ENCODE measurements at regions not wholly inside any gene's neighbourhood (a gene's known extent, or its start where the extent isn't known, plus 50 kb on each side); places are given as distances from the start of the nearest gene placed in this dataset.
A peak's percentile ranks its signal among the peaks of the same experiment; 100 is the strongest.

DNA sequence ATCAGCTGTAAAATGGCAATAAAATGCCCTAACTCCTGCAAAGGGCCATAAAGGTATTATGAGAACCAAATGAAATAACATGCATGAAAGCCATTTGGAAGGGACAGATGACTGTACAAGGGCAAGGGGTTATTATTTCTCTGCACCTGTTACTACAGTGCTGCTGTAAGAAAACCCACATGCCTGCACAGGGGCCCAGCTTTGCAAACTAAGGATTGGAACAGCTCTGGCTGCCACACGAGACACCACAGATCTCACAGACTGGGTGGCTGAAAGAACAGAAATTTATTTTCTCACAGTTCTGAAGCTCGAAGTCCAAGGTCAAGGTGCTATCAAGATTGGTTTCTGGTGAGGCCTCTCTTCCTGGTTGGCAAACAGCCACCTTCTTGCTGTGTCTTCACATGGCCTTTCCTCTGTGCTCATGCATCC is 409.0 kb upstream of the NRP1 start:
- no peak for DNase-seq (ENCODE audit: low spot score)

DNA sequence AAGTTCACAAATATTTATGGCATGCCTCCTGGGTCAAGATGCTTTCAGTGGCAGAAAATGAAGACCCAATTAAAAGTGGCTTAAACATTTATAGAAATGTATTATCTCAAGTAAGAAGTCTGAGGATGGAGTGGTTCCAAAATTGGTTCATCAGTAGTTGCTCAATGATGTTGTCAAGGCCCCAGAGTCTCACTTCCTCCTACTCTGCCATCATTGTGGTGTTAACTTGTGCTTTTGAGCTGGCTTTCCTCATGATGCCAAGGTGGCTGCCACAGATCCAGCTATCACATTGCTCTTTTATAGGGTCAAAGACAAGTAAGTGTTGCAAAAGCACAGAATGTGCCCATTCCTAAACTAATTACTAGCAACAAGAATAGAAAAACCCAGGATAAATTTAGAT is 404.6 kb upstream of the NRP1 start:
- DNase-seq (ENCODE audit: low spot score) = no peak

- DNase-seq (ENCODE audit: low spot score) = no peak
Observed at GRCh38 chr10:33735464-33735923, 401.0 kb upstream of the NRP1 start.

GRCh38 chr10:33734393-33735155 is 400.1 kb upstream of the NRP1 start:
- peak; percentile 48 for DNase-seq (ENCODE audit: low spot score)

DNA sequence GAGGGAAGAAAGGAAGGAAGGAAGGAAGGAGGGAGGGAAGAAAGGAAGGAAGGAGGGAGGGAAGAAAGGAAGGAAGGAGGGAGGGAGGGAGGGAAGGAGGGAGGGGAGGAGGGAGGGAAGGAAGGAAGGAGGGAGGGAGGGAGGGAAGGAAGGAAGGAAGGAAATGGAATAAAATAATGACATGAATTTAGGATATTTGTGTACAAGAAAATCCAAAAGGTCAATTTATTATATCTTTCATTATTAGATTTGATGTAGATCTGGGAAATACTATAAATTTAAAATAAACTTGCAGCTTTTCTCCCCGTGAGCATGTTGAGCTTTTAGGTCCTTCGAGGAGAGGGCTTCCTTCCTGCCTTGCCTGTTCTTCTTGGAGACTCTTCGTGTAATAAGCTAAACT is 398.6 kb upstream of the NRP1 start:
- no peak for DNase-seq (ENCODE audit: low spot score)

GRCh38 chr10:33732161-33732680 is 397.8 kb upstream of the NRP1 start:
- no peak for DNase-seq (ENCODE audit: low spot score)

DNA sequence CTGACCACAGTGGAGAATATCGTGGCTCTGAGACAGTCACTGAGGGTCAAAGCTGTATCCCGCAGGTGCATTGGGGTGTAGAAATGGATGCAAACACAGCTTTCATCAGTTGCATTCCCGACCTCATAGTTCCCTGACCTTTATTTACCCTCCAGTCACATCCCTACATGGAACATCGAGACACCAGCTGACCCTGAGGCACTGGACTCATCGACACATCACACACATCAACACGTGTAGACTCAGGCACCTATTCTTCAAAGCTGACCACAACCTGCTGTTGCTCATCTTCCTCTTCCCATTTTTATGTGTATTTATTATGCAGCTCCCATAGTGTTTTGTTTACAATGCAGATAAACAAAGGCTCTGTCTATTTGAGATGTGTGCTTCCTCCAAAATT is 396.9 kb upstream of the NRP1 start:
- DNase-seq (ENCODE audit: low spot score) = no peak

DNA sequence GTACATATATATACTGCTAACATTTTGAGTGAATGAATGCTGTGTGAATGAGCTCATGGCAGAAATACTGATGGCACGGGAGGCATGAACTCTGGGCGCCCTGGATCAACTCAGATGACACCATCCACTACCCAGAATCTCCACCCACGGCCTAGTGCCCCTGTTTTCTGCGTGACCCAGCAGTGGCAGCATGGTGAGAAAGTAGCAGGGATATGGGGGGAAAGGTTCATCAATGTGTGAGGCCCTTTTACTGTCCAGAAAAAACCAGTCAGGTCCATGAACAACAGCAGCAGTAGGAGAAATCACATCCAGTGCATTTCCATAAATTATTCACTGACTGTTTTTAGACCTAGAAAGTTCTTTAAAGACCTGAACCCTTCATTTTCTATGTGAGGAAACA is 391.0 kb upstream of the NRP1 start:
- DNase-seq (ENCODE audit: low spot score) = no peak

DNA sequence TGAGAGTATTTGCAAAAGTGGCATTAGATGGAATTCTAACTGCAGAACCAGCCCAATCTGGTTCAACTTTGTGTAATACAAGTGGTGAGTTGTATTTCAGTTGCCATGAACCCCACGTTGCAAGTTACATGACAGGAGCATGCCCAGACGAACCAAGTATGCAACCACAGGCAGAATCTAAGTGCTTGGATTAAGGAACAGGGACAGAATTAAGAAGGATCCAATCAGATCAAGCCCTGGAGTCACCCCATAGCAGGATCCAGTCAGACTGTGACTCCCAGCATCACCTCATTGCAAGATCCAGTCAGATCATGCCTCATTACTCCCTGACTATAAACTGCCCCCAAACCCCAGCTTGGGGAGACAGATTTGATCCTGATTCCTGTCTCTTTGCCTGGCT is 388.7 kb upstream of the NRP1 start:
- DNase-seq (ENCODE audit: low spot score) = no peak

- peak; percentile 22 for DNase-seq (ENCODE audit: low spot score)
Observed at GRCh38 chr10:33722067-33722466, 387.6 kb upstream of the NRP1 start.

GRCh38 chr10:33721509-33721908 is 387.0 kb upstream of the NRP1 start:
- DNase-seq (ENCODE audit: low spot score) = no peak

DNA sequence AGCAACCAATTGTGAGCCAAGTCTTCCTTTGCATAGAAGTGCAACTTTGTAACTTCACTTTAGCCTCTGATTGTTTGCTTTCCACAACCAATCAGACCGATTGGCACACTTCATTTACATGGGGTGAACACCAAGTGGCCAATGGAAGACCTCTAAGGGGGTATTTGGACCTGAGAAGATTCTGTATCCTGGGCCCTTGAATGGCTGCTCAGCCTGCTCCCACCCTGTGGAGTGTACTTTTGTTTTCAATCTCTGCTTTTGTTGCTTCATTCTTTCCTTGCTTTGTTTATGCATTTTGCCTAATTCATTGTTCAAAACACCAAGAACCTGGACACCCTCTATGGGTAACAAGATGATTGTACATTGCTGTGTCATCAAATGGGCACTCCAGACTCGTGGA is 385.7 kb upstream of the NRP1 start:
- DNase-seq (ENCODE audit: low spot score) = no peak

DNA sequence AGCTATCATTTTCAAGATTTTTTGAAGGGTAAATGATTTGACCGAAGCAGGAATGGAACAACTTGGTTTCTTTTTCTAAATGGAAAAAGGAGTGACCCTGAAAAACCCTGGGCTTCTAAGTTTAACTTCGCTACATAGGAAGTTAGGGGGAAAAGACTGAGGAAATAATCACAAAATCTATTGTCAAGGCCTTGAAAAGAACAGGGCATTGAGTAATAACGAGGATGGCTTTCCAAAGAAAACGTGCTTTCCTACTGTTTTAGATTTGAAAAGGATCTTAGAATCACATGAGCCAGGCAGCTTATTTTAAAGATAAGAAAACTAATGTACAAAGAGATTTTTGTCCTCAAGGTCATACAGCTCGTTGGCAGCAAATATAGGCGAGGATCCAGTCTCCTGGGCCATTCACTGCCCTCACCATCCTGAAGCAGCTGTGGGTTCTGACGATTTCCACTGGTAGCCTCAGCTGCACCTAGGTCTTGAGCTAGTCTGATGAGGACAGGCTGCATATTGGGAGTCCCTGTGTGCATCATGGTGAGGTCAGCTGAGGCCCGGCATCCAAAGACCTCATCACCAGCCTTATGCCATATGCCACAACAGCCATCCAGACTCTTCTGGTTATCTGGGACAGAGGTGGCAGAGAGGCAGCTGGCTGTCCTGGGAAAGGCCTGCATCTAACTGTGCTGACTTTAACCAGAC is 384.7 kb upstream of the NRP1 start:
- no peak for DNase-seq (ENCODE audit: low spot score)

DNA sequence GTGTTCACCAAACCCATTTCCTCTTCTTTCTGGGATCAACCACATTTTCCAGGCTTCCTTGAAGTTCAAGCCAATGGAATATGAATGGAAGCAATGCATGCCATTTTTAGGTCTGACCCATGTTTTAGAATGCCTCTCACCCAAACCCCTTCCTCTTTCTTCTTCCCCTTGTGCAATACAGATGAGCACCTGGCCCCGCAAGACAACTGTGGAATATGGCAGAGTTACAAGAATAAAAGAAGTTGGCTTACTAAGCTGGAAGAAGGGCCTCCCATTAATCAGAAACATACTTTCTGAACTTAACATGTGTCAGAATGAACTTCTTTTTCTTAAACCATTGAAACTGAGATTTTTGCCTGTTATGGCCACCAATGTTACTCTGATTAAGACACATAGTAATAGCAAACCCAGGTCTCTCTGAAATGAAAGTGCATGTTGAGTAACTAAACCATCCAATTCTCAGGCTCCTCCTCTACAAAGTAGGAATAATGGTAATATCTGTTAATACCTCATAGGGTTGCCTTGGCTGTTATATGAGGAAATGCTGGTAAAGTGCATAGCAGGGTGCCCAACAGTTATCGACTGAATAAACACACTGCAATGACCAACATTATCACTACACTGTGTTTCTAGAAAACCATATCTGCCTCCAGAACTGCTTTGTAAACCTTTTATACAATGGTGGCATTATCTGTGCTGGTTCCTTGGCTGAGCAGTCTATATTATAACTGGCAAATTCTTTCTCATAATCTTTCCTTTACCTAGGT is 382.2 kb upstream of the NRP1 start:
- no peak for DNase-seq (ENCODE audit: low spot score)

DNA sequence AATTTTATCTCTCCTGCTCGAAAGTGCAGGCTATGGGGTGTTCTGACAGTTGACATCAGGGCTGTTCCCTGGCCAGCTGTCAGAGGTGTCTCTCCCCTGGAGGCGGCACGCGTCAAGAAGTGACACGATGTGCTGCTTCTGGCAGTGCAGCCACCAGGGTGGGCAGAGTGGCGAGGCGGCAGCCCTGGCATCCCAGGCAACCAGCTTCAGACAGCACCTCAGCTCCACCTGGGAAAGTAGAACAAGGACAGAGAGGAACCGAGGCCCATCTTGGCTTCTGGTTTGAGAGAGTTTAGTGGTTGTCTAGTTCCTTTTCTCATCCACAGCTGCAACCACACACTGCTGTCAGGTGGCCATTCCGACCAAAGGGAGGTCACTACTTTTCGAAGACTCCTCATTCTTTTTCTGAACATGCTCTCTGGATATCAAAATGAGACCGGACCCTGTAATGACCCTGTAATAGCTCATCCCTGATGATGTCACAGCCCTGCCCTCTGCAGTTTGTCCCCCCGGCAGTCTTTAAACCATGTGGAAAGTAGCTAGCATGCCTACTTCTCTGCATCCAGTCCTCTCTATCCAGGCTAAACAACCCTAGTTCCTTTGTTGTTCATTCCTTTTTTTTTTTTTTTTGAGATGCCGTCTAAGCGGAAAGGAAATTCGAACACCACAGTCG is 381.0 kb upstream of the NRP1 start:
- DNase-seq (ENCODE audit: low spot score) = no peak

DNA sequence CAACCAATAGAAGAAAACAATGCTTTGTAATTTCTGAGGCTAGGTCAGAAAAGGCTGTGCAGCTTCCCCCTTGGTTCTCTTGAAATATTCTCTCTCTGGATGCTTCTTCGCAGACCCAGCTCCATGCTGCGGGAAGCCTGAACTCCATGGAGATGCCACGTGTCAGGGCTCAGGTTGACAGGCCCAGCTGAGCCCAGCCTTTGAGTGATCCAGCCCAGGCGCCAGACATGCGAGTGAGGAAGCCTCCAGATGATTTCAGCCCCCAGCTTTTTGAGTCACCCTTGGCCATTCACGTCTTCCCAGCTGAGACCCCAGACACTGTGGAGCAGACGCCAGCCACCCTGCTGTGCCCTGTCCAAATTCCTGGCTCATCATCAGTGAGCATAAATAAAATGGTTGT is 378.4 kb upstream of the NRP1 start:
- DNase-seq (ENCODE audit: low spot score) = no peak

DNA sequence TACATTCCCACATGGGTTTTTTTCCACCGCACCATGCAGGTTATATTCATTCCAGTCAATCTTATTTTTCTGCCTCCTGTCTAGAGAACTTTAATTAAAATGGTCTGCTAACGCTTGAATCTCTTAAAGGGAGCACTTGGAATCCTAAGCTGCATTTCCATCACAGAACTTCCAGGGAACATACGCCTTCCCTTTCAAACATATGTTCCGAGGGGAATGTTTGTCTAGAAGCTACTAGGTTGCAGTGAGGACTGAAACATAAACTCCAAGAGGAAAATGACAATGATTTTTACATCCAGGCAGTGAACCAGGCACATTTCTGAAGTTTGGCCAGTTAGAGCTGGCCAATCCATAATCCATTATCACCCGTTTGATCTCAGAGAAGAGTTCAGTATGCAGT is 375.5 kb upstream of the NRP1 start:
- DNase-seq (ENCODE audit: low spot score) = no peak

- DNase-seq (ENCODE audit: low spot score) = no peak
Observed at GRCh38 chr10:33709008-33709753, 374.7 kb upstream of the NRP1 start.

- DNase-seq (ENCODE audit: low spot score) = no peak
Observed at GRCh38 chr10:33708561-33708960, 374.1 kb upstream of the NRP1 start.

DNA sequence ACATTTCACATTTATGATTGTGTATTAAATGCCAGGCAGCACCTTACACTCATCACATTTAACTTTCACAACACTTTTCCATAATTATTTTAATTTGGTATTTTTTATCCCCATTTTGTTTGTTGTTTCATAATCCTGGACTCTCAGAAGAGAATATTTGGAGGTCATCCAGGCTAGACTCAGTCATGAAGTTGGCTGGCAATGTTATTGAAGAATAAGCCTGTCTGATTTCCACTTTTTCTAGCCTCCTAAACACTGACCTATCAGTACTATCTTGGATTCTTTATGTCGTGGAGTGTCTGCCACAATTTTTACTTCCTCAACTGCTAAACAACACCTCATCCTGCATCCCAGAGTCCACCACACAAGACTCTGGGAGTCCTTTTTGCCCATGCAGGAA is 372.3 kb upstream of the NRP1 start:
- DNase-seq (ENCODE audit: low spot score) = no peak

DNA sequence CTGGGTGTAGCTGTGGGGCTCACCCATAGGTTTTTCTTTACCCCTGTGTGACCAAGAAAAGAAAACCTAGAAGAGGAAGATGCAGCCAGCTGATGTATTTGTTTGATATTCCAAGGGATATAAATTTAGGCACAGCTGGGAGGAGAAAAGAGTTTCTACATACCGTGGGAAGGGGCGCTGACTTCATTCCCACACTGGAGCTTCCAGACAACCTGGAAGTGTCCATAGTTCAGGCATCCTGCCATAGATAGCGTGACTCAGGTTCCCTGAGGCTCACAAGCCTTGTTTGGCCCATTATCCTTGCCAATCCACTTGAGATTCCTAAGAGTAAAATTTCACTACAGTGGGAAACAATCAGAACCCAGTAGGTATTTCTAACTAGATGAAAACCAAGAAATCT is 371.7 kb upstream of the NRP1 start:
- DNase-seq (ENCODE audit: low spot score) = peak; percentile 38

Measured in A172 (cell line).